Stimulated activated naive CD4-positive, alpha-beta T cell (primary cell): ENCODE measurements at regions not wholly inside any gene's neighbourhood (a gene's known extent, or its start where the extent isn't known, plus 50 kb on each side); places are given as distances from the start of the nearest gene placed in this dataset.
"Not testable (repeated sequence)": the region's sequence is repeated elsewhere in the genome, so short reads cannot be mapped to it uniquely, and the experiment has no call there.

ENCODE experiments used
- DNase-seq, 6 experiments: peaks; one replicate each; lab custom pipeline; 2025; lab: John Stamatoyannopoulos, UW

DNA sequence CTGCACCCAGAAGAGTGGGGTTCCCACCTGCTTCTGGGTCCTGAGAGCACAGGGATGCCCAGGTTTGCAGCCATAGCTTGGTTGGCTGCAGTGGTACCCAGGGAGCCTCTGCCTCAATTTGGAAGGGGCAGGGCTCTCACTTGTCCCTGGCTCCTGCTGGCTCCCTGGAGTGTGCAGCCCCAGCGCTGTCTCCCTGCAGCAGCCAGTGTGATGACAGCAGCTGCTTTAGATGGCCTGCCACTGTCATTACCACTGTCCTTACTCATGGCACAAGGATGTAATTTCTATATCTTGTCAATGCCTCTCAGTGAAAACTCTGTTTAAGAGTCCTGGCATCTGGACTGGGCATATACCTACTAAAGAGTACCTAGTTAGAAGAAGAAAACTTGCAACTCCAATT lies 250.9 kb downstream of the KIF20B start:
- no peak for DNase-seq

GRCh38 chr10:89952751-89953150 lies 251.4 kb downstream of the KIF20B start:
- no peak for DNase-seq

DNA sequence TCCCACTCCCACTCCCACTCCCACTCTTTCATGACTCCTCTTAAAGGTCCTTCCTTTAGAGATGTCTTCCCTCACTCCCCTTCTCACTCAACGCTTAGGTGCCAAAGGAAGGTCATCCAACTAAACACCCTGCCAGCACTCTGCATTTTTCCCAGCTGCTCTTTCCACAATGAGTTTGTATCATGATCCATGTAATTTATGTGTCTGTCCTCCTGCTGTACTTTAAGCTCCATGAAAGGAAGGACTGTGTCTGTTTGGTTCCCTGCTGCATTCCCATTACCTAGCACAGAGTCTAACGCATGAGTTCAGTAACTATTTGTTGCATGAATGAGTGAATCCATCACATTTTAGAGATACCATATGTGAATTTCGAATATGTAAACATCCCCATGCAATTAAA lies 252.7 kb downstream of the KIF20B start:
- DNase-seq: no peak

DNA sequence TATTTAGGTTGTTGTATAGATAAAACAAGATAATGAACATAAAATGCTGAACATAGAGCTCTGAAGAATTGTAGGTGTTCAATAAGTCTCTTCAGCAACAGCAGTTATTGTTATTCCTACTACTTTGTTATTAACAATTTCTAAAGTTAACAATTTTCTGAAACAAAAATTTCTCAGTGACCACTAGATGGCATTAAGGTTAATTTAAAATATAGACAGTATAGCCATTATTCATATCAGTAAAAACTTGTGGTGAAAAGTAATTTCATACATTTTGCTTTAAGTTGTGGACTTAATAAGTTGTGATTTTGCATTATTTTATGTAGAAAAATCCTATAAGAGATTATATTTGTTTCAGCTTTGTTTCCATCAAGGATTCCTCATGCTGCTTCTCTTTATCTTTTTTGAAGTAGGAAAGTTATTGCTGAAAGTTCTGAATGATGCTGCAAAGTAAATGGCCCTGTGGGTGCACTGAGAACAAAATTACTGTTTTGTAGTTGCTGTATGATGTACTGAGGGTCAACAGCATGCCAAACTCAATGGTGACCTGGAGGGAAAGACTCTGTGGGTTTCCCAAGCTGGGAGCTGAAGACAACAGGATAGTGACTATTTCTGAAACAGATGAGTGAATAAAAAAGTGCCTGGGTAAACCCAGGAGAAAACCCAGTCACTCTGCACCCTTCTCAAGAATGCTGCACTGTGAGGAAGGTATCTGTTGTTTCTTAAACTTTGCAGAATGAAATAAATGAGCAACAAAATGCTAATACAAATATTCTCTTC lies 253.6 kb downstream of the KIF20B start:
- DNase-seq: no peak

GRCh38 chr10:89959433-89960110 lies 258.2 kb downstream of the KIF20B start:
- DNase-seq: no peak

DNA sequence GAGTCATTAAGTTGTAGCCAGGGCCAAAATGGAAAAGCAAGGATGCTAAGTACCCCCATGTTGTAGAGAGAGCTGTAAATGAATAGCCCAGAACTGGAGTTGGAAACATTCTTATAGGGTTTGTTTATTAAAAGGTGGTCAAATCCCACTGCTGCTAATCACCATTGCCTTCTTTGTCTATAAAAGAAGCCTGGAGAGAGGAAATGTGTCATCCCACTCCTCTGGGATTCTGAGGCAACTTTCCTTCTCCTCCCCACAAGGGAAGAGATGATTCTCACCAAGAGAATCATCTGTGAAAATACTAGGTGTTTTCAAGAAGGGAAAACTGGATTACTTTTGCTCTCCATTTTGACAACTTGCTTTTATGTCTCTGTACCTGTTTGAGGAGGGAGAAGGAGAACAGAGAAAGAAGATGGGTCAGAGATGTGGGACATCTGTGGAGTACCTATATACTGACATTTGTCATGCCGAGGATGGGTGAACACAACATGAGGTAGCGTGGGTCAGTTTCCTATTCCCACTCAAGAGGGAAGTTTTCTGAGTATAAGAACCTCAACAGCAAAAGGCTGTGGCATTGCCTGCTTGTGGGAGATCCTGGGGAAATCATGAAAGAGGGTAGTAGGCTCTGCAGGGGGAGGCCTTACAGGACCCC lies 262.2 kb downstream of the KIF20B start:
- DNase-seq: no peak

GRCh38 chr10:89966211-89966610 lies 264.8 kb downstream of the KIF20B start:
- DNase-seq: no peak

- no peak for DNase-seq
Measured at GRCh38 chr10:89973326-89973725, 271.9 kb downstream of the KIF20B start.

- DNase-seq: no peak
Measured at GRCh38 chr10:89975071-89975470, 273.7 kb downstream of the KIF20B start.

DNA sequence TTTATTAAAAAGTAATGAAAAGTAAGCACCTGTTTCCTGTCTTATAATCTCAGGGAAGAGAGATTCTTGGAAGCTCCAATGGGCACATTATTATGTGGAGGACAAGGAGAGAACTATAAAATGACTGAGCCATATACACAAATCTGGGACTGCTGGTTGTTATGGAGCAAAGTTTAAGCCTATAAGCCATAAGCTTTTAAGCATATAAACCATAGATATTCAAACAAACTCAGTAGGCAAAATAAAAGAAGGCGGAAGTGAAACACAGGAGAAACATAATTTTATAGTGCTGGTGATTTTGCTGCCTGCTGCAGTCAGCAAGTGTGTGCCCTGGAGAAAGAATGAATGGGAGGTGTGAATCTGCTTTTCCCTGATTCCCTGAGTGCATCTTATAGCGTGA lies 274.4 kb downstream of the KIF20B start:
- DNase-seq: no peak

DNA sequence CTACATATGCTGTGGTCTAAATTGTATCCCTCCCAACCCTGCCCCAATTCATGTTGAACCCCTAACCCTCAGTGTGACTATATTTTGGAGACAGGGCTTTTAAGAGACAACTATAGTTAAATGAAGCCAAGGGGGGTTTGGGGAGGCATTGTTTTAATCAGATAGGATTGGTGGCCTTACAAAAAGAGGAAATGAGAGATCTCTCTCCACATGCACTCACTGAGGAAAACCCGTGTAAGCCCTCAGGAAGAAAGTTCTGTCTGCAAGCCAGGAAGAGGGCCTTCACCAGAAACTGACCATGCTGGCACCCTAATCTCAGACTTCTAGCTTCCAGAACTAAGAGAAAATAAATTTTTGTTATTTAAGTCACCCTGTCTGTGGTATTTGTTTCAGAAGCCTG lies 276.7 kb downstream of the KIF20B start:
- no peak for DNase-seq

- DNase-seq: no peak
Measured at GRCh38 chr10:89979726-89980125, 278.3 kb downstream of the KIF20B start.

- no peak for DNase-seq
Measured at GRCh38 chr10:89980166-89980565, 278.8 kb downstream of the KIF20B start.

DNA sequence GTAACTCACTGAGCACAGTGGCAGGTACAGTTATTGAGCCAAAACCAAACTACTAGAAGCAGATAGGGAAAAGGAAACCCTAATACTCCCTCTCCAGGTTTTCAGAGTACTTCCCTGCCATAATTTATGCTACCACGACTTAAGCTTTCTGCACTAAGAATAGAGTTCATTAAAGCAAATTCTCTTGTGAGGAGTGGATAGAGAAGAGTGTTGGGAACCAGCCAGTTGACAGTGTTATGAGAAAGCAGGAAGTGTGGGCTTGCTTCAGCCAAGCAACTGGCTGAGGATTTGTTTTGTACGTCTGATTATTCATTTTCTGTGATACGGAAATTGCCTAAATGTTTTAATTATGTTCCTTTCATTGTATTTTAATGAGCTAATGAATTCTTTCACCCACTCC lies 280.5 kb downstream of the KIF20B start:
- no peak for DNase-seq

GRCh38 chr10:89985446-89985845 lies 284.1 kb downstream of the KIF20B start:
- no peak for DNase-seq

GRCh38 chr10:89988361-89988760 lies 287.0 kb downstream of the KIF20B start:
- DNase-seq: not testable (repeated sequence)

DNA sequence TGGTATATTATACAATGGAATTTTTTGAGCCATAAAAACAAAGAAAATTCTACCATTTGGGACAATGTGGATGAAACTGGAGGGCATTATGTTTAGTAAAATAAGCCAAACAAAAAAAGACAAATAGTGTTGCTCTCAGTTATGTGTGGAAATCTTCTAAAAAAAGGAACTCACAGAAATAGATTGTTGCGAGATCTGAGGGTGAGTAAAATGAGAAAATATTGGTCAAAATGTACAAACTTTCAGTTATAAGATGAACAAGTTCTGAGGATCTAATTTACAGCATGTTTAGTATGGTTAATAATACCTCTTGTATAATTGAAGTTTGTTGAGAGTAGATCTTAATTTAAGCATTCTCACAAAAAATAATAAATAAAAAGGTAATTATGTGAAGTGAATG lies 291.2 kb downstream of the KIF20B start:
- DNase-seq: no peak

DNA sequence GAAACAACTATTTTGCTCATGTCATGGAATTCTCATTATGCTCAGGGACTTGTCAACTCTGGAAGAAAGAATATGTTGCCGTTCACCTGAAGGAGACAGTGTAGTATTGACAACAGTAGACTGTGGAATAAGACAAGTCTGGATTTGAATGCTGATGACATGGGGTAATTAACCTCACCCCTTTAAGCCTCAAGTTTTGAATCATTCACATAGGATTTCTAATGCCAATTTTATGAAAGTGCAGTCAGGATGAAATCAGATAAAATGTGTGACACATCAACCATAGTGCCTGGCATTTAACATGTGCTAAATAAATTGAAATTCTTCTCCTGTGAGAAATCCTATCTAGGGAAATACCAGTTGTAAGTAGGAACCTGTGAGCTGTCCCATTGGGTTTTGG lies 305.8 kb downstream of the KIF20B start:
- no peak for DNase-seq

DNA sequence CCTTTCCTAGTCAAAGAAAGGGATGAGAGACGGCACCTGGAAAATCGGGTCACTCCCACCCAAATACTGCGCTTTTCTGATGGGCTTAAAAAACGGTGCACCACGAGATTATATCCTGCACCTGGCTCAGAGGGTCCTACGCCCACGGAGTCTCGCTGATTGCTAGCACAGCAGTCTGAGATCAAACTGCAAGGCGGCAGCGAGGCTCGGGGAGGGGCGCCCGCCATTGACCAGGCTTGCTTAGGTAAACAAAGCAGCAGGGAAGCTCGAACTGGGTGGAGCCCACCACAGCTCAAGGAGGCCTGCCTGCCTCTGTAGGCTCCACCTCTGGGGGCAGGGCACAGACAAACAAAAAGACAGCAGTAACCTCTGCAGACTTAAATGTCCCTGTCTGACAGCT lies 309.9 kb downstream of the KIF20B start:
- DNase-seq: not testable (repeated sequence)

- no peak for DNase-seq
Measured at GRCh38 chr10:90018819-90019218, 317.4 kb downstream of the KIF20B start.

DNA sequence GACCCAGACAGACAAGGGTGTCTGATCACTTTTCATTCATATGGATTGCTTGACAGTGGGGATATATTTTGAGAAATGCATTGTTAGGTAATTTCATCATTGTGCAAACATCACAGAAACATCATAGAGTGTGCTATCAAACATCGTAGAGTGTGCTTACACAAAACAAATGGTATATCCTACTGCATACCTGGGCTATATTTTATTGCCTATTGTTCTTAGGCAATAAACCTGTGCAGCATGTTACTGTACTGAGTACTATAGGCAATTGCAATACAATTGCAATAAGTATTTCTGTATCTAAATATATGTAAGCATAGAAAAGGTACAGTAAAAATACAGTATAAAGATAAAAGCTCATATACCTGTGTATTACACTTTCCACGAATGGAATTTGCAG lies 319.1 kb downstream of the KIF20B start:
- no peak for DNase-seq

DNA sequence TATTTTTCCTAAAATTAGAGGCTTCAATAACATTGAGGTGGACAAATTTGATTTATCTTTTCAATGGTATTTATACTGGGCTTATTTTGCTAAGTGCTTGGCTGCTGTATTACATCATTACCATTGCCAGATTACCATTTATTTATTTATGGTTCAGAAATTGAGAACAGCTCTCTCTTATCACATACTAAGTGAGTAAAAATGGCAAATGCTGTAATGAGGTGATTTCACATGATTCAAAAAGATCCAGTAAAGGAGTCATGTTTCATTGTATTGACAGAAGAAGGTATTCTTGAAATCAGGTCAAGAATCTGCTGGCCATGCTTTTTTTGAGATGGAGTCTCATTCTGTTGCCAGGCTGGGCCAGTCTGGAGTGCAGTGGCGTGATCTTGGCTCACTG lies 322.6 kb downstream of the KIF20B start:
- DNase-seq: no peak

GRCh38 chr10:90028312-90028711 lies 326.9 kb downstream of the KIF20B start:
- no peak for DNase-seq
